Adrenal gland (tissue), 5 donors: ENCODE measurements at regions not wholly inside any gene's neighbourhood (a gene's known extent, or its start where the extent isn't known, plus 50 kb on each side); places are given as distances from the start of the nearest gene placed in this dataset.

Experiments used
- POLR2A ChIP-seq, 2 donors: fragments of 450-650 bp; IDR thresholded peaks; one replicate each; pipeline ENCODE4 v1.6.1; 2017; ENCODE audit warnings: antibody characterized with exemption in 2 of 2, mild to moderate bottlenecking in 2 of 2, moderate library complexity in 1 of 2
- TF ChIP-seq, protein P1 (sequence below), 6 experiments: fragments of 450-650 bp in 4 of 6; fragments of 200-600 bp in 2 of 6; sonication (generic) in 1 of 6; IDR thresholded peaks; 1 replicate in 5 of 6; 2 replicates in 1 of 6; pipeline versions ENCODE4 v1.5.1 to v1.8.0; 2016 to 2021; ENCODE audit warnings: antibody characterized with exemption in 6 of 6, mild to moderate bottlenecking in 2 of 6, moderate library complexity in 1 of 6
- donor health status: DM: no; HTN: no; CAD: no.

DNA sequence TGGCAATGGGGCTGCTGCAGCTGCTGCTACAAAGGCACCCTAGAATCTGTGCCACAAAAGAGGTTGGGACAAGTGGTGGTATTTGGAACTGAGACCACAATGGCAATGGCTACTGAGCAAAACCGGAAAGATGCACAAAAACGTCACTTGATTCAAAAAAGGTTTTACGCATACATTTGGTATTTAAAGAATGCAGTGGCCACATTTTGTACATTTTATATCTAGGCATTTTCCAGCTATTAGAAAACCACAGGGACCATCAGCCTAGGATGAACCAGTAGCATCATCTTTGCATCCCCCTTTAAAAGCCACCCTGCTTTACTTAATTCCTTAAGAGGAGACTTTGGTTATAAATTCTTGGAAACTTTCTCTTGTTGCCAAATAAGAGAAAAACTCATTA is 104.8 kb upstream of the CXCL13 start:
- no peak for TF ChIP-seq POLR2A (IDR thresholded peaks at IDR 0.05)
- TF ChIP-seq, protein P1, sequence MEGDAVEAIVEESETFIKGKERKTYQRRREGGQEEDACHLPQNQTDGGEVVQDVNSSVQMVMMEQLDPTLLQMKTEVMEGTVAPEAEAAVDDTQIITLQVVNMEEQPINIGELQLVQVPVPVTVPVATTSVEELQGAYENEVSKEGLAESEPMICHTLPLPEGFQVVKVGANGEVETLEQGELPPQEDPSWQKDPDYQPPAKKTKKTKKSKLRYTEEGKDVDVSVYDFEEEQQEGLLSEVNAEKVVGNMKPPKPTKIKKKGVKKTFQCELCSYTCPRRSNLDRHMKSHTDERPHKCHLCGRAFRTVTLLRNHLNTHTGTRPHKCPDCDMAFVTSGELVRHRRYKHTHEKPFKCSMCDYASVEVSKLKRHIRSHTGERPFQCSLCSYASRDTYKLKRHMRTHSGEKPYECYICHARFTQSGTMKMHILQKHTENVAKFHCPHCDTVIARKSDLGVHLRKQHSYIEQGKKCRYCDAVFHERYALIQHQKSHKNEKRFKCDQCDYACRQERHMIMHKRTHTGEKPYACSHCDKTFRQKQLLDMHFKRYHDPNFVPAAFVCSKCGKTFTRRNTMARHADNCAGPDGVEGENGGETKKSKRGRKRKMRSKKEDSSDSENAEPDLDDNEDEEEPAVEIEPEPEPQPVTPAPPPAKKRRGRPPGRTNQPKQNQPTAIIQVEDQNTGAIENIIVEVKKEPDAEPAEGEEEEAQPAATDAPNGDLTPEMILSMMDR (IDR thresholded peaks at IDR 0.05): no peak
